AG04450 (cell line): ENCODE measurements at regions not wholly inside any gene's neighbourhood (a gene's known extent, or its start where the extent isn't known, plus 50 kb on each side); places are given as distances from the start of the nearest gene placed in this dataset.

ENCODE experiments used
- CTCF ChIA-PET: fragments of 300-600, 350-600 bp; formaldehyde crosslinking; extraction: SDS; loops from one replicate; lab custom pipeline; 2022; ENCODE audit warnings: antibody characterized with exemption, inconsistent platforms; lab: Charles Lee
- POLR2A ChIA-PET: fragments of 350-600 bp; formaldehyde crosslinking; extraction: SDS; loops from one replicate; lab custom pipeline; 2021; ENCODE audit warnings: antibody characterized with exemption, inconsistent platforms; lab: Yijun Ruan, JAX
- DNase-seq: peaks from one replicate; pipeline ENCODE4 v3.0.0-alpha.2; 2011; ENCODE audit warnings: low read depth, low spot score
- H3K27ac ChIP-seq: one replicate; pipeline ENCODE4 v1.5.1; 2012; ENCODE audit warnings: low read depth, low read length, control low read depth
- H3K27me3 ChIP-seq: one replicate; pipeline ENCODE4 v1.6.0; 2012; ENCODE audit warnings: low read length; ENCODE audit not compliant: control insufficient read depth, insufficient read depth
- H3K4me3 ChIP-seq: 2 replicates; pipeline ENCODE4 v1.5.1; 2011; ENCODE audit warnings: mild to moderate bottlenecking, low read depth, low read length, control low read depth
- H3K9me3 ChIP-seq: 2 replicates; pipeline ENCODE4 v1.5.1; 2012; ENCODE audit warnings: low read length; ENCODE audit not compliant: control insufficient read depth, insufficient read depth
- TF ChIP-seq, protein P1 (sequence below): IDR thresholded peaks from 2 replicates; pipeline ENCODE4 v1.5.1; 2011; ENCODE audit warnings: low read depth, low read length, control low read depth, inconsistent platforms

- Histone ChIP-seq H3K4me3 (no peak overlapping the region), H3K9me3 (peaks cover 14% of the 10 kb centered on the region), H3K27me3 (no peaks in the 10 kb centered on the region), H3K27ac (no peak overlapping the region)
- ChIA-PET CTCF (no interaction called here), POLR2A (no interaction called here)
- no peak for DNase-seq
- TF ChIP-seq, protein P1, sequence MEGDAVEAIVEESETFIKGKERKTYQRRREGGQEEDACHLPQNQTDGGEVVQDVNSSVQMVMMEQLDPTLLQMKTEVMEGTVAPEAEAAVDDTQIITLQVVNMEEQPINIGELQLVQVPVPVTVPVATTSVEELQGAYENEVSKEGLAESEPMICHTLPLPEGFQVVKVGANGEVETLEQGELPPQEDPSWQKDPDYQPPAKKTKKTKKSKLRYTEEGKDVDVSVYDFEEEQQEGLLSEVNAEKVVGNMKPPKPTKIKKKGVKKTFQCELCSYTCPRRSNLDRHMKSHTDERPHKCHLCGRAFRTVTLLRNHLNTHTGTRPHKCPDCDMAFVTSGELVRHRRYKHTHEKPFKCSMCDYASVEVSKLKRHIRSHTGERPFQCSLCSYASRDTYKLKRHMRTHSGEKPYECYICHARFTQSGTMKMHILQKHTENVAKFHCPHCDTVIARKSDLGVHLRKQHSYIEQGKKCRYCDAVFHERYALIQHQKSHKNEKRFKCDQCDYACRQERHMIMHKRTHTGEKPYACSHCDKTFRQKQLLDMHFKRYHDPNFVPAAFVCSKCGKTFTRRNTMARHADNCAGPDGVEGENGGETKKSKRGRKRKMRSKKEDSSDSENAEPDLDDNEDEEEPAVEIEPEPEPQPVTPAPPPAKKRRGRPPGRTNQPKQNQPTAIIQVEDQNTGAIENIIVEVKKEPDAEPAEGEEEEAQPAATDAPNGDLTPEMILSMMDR = no peak
These were observed 846.4 kb downstream of the DCDC2C start for GRCh38 chr2:4549666-4550210.

- no peak overlapping the region for H3K4me3 ChIP-seq
- no peaks in the 10 kb centered on the region for H3K27me3 ChIP-seq
- TF ChIP-seq, protein P1 = no peak
- H3K27ac ChIP-seq = no peak overlapping the region
- no peak for DNase-seq
- ChIA-PET POLR2A (no interaction called here), CTCF (no interaction called here)
- peaks cover 22% of the 10 kb centered on the region for H3K9me3 ChIP-seq
These were observed 848.5 kb downstream of the DCDC2C start for GRCh38 chr2:4551691-4552474.

- no peak for DNase-seq
- Histone ChIP-seq H3K27me3 (no peaks in the 10 kb centered on the region), H3K9me3 (peaks cover 20% of the 10 kb centered on the region), H3K4me3 (no peak overlapping the region), H3K27ac (no peak overlapping the region)
- ChIA-PET POLR2A (no interaction called here), CTCF (no interaction called here)
- TF ChIP-seq, protein P1 = no peak
These were observed 849.9 kb downstream of the DCDC2C start for GRCh38 chr2:4553241-4553640.

DNA sequence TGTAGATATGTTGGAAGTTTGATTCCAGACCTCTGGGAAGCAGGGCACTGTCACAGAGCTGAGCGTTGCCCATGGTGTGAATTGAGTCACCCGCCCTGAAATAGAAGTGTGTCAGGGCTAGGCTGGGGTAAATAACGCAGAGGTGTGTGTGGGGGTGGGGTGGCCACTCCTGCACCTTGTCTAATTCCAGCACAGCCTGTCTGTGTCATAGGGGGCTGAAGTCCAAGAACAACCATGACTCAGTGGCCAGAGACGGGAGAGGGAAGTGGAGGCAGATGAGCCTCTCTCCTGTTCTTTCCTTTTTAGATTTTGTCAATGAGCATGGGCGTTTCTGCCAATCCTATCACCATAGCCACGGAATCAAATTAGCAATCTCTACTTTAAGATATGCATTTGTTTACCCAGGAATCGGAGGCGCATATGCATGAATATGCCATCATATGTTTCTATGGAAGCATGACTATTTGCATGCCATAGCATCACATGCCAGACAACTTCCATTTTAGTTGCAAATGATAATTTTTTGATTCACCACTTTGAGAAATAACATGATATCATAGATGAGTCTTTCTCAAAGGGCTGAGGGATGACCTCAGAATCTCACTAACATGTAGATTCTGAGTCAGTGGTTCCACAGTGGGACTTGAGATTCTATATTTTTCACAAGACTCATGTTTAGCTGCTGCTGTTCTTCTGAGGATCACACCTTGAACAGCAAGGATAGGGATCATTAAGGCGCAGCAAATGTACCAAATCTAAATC is 852.9 kb downstream of the DCDC2C start:
- H3K4me3 ChIP-seq = no peak overlapping the region
- POLR2A ChIA-PET = no interaction called here
- TF ChIP-seq, protein P1 = no peak
- no peak overlapping the region for H3K27ac ChIP-seq
- DNase-seq = no peak
- CTCF ChIA-PET = no interaction called here
- H3K9me3 ChIP-seq = peaks cover 26% of the 10 kb centered on the region
- no peaks in the 10 kb centered on the region for H3K27me3 ChIP-seq

- Histone ChIP-seq H3K9me3 (peaks cover 11% of the 10 kb centered on the region), H3K4me3 (no peak overlapping the region), H3K27me3 (no peaks in the 10 kb centered on the region), H3K27ac (no peak overlapping the region)
- TF ChIP-seq, protein P1 = no peak
- POLR2A ChIA-PET = no interaction called here
- no peak for DNase-seq
- CTCF ChIA-PET = no interaction called here
These were observed 857.8 kb downstream of the DCDC2C start for GRCh38 chr2:4561196-4561595.
